Liver (tissue), 3 donors: ENCODE measurements at regions not wholly inside any gene's neighbourhood (a gene's known extent, or its start where the extent isn't known, plus 50 kb on each side); places are given as distances from the start of the nearest gene placed in this dataset.

ENCODE experiments used
- CTCF ChIP-seq: fragments of 150-350 bp; IDR thresholded peaks from 2 replicates; pipeline ENCODE4 v1.5.1; 2017; ENCODE audit warnings: improper control_type of control experiment, low read depth, low read length; ENCODE audit not compliant: missing input control
- EGR1 ChIP-seq, 2 donors: IDR thresholded peaks; 2 replicates each; pipeline ENCODE4 v1.6.1; 2016 to 2018; ENCODE audit warnings: antibody characterized with exemption in 2 of 2, low read depth in 2 of 2
- GABPA ChIP-seq, 2 donors: IDR thresholded peaks in 1 of 2; conservative IDR thresholded peaks in 1 of 2; 2 replicates each; pipeline ENCODE4 v1.6.1; 2016; ENCODE audit warnings: antibody characterized with exemption in 2 of 2, mild to moderate bottlenecking in 1 of 2, moderate library complexity in 1 of 2
- RAD21 ChIP-seq, 2 donors: IDR thresholded peaks; 2 replicates each; pipeline ENCODE4 v1.6.1; 2016; ENCODE audit warnings: antibody characterized with exemption in 2 of 2, mild to moderate bottlenecking in 2 of 2
- SP1 ChIP-seq: IDR thresholded peaks from 2 replicates; pipeline ENCODE4 v1.6.1; 2018; ENCODE audit warnings: antibody characterized with exemption, mild to moderate bottlenecking
- YY1 ChIP-seq: IDR thresholded peaks from 2 replicates; pipeline ENCODE4 v1.6.1; 2016; ENCODE audit warnings: antibody characterized with exemption, mild to moderate bottlenecking
- TF ChIP-seq, protein P1 (sequence below): IDR thresholded peaks from 2 replicates; pipeline ENCODE4 v1.6.1; 2016; ENCODE audit warnings: antibody characterized with exemption
- TF ChIP-seq, protein P2 (sequence below): IDR thresholded peaks from 2 replicates; pipeline ENCODE4 v1.6.1; 2016; ENCODE audit warnings: antibody characterized with exemption, mild to moderate bottlenecking
- donor health status: healthy.
- donor health status: healthy.

DNA sequence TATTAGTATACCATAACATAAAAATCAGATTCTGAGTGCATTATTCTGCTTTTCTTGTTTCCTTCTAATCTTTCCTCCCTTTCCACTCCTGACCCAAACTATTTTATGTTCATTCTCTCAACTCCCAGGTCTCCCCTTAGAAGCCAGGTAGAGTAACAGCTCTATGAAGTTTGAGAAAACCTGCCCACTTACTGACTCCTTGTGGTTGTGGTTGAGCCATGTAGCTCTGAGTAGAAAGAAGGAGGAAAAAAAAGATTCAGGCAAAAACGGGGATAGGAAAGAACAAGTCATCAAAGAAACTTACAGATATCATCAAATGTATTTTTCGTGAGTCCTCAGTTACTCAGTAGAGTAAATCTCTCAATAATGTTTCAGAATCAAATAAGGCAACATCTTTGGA is 216.7 kb downstream of the PMP22 start:
- no peak for TF ChIP-seq YY1
- no peak for TF ChIP-seq SP1
- TF ChIP-seq CTCF: no peak
- TF ChIP-seq GABPA (IDR thresholded peaks at IDR 0.05 in 1 of 2, conservative IDR thresholded peaks at IDR 0.05 in 1 of 2): no peak
- TF ChIP-seq, protein P1, sequence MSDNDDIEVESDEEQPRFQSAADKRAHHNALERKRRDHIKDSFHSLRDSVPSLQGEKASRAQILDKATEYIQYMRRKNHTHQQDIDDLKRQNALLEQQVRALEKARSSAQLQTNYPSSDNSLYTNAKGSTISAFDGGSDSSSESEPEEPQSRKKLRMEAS: no peak
- TF ChIP-seq, protein P2, sequence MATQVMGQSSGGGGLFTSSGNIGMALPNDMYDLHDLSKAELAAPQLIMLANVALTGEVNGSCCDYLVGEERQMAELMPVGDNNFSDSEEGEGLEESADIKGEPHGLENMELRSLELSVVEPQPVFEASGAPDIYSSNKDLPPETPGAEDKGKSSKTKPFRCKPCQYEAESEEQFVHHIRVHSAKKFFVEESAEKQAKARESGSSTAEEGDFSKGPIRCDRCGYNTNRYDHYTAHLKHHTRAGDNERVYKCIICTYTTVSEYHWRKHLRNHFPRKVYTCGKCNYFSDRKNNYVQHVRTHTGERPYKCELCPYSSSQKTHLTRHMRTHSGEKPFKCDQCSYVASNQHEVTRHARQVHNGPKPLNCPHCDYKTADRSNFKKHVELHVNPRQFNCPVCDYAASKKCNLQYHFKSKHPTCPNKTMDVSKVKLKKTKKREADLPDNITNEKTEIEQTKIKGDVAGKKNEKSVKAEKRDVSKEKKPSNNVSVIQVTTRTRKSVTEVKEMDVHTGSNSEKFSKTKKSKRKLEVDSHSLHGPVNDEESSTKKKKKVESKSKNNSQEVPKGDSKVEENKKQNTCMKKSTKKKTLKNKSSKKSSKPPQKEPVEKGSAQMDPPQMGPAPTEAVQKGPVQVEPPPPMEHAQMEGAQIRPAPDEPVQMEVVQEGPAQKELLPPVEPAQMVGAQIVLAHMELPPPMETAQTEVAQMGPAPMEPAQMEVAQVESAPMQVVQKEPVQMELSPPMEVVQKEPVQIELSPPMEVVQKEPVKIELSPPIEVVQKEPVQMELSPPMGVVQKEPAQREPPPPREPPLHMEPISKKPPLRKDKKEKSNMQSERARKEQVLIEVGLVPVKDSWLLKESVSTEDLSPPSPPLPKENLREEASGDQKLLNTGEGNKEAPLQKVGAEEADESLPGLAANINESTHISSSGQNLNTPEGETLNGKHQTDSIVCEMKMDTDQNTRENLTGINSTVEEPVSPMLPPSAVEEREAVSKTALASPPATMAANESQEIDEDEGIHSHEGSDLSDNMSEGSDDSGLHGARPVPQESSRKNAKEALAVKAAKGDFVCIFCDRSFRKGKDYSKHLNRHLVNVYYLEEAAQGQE: no peak
- no peak for TF ChIP-seq EGR1 (IDR thresholded peaks at IDR 0.05; ENCODE audit: low read depth in 2 of 2)
- TF ChIP-seq RAD21 (IDR thresholded peaks at IDR 0.05): no peak
